H9 (cell line): ENCODE measurements at regions not wholly inside any gene's neighbourhood (a gene's known extent, or its start where the extent isn't known, plus 50 kb on each side); places are given as distances from the start of the nearest gene placed in this dataset.

Source experiments
- DNase-seq: peaks from one replicate; pipeline ENCODE4 v3.0.0-alpha.2; 2017
- H2AFZ ChIP-seq: one replicate; pipeline ENCODE4 v1.6.1; 2013; ENCODE audit warnings: mild to moderate bottlenecking, low read length, control low read depth, moderate library complexity
- H2AK5ac ChIP-seq: 2 replicates; pipeline ENCODE4 v1.6.1; 2013; ENCODE audit warnings: low read length, control low read depth, mixed read lengths; ENCODE audit not compliant: insufficient read length
- H2BK120ac ChIP-seq: one replicate; pipeline ENCODE4 v1.6.1; 2013; ENCODE audit warnings: low read depth, mild to moderate bottlenecking, low read length, control low read depth, inconsistent platforms; ENCODE audit not compliant: poor library complexity, severe bottlenecking
- H2BK12ac ChIP-seq: 2 replicates; pipeline ENCODE4 v1.6.1; 2013; ENCODE audit warnings: low read length, control low read depth, mixed read lengths, low read depth; ENCODE audit not compliant: insufficient read length
- H2BK15ac ChIP-seq: 2 replicates; pipeline ENCODE4 v1.6.1; 2013; ENCODE audit warnings: low read depth, low read length, control low read depth
- H2BK20ac ChIP-seq: one replicate; pipeline ENCODE4 v1.6.1; 2013; ENCODE audit warnings: low read depth, mild to moderate bottlenecking, low read length, control low read depth, inconsistent platforms; ENCODE audit not compliant: poor library complexity, severe bottlenecking
- H2BK5ac ChIP-seq: 2 replicates; pipeline ENCODE4 v1.6.1; 2013; ENCODE audit warnings: low read length, control low read depth, mixed read lengths; ENCODE audit not compliant: insufficient read length
- H3K14ac ChIP-seq: 2 replicates; pipeline ENCODE4 v1.6.1; 2013; ENCODE audit warnings: low read length, control low read depth; ENCODE audit not compliant: insufficient read depth
- H3K18ac ChIP-seq: 2 replicates; pipeline ENCODE4 v1.6.1; 2013; ENCODE audit warnings: low read depth, mild to moderate bottlenecking, mixed read lengths, low read length, control low read depth; ENCODE audit not compliant: insufficient read length
- H3K23ac ChIP-seq: 2 replicates; pipeline ENCODE4 v1.6.1; 2013; ENCODE audit warnings: low read length, control low read depth, mixed read lengths, low read depth; ENCODE audit not compliant: insufficient read length
- H3K23me2 ChIP-seq: 2 replicates; pipeline ENCODE4 v1.6.1; 2013; ENCODE audit warnings: low read depth, mild to moderate bottlenecking, mixed read lengths, low read length, control low read depth; ENCODE audit not compliant: insufficient read length, poor library complexity, severe bottlenecking
- H3K27ac ChIP-seq: 2 replicates; pipeline ENCODE4 v1.5.1; 2013; ENCODE audit warnings: low read length, control low read depth, mixed read lengths, low read depth; ENCODE audit not compliant: insufficient read length
- H3K27me3 ChIP-seq: 2 replicates; pipeline ENCODE4 v1.6.1; 2013; ENCODE audit warnings: low read length, control low read depth, inconsistent platforms; ENCODE audit not compliant: insufficient read depth
- H3K4ac ChIP-seq: 2 replicates; pipeline ENCODE4 v1.6.1; 2013; ENCODE audit warnings: low read depth, mild to moderate bottlenecking, control low read depth, inconsistent platforms, low read length, moderate library complexity
- H3K4me1 ChIP-seq: 2 replicates; pipeline ENCODE4 v1.6.1; 2013; ENCODE audit warnings: low read length, control low read depth, inconsistent platforms; ENCODE audit not compliant: insufficient read depth
- H3K4me2 ChIP-seq: 2 replicates; pipeline ENCODE4 v1.6.1; 2013; ENCODE audit warnings: low read length, control low read depth, mixed read lengths; ENCODE audit not compliant: insufficient read length, insufficient read depth
- H3K56ac ChIP-seq: 2 replicates; pipeline ENCODE4 v1.6.1; 2013; ENCODE audit warnings: low read depth, mild to moderate bottlenecking, mixed read lengths, low read length, control low read depth; ENCODE audit not compliant: insufficient read length
- H3K79me1 ChIP-seq: 2 replicates; pipeline ENCODE4 v1.6.1; 2013; ENCODE audit warnings: low read depth, mild to moderate bottlenecking, moderate library complexity, low read length, control low read depth, inconsistent platforms; ENCODE audit not compliant: insufficient read depth, poor library complexity, severe bottlenecking
- H3K79me2 ChIP-seq: 2 replicates; pipeline ENCODE4 v1.6.1; 2013; ENCODE audit warnings: low read length, control low read depth, inconsistent platforms; ENCODE audit not compliant: insufficient read depth
- H3K9ac ChIP-seq: 2 replicates; pipeline ENCODE4 v1.6.1; 2013; ENCODE audit warnings: low read length, control low read depth, mixed read lengths; ENCODE audit not compliant: insufficient read length; ENCODE audit errors: extremely low read depth
- H3K9me3 ChIP-seq: one replicate; pipeline ENCODE4 v1.6.1; 2013; ENCODE audit warnings: low read depth, low read length, inconsistent platforms; ENCODE audit not compliant: control insufficient read depth
- H3T11ph ChIP-seq: one replicate; pipeline ENCODE4 v1.6.1; 2013; ENCODE audit warnings: mild to moderate bottlenecking, low read length, control low read depth, inconsistent platforms
- H4K20me1 ChIP-seq: one replicate; pipeline ENCODE4 v1.6.1; 2013; ENCODE audit not compliant: control insufficient read depth, insufficient read length, insufficient read depth
- H4K5ac ChIP-seq: 2 replicates; pipeline ENCODE4 v1.6.1; 2013; ENCODE audit warnings: low read depth, mild to moderate bottlenecking, mixed read lengths, low read length, control low read depth; ENCODE audit not compliant: insufficient read length
- H4K8ac ChIP-seq: replicated peaks from 2 replicates; pipeline ENCODE4 v1.6.1; 2013; ENCODE audit warnings: low read length, control low read depth, mixed read lengths, low read depth; ENCODE audit not compliant: insufficient read length
- H4K91ac ChIP-seq: 2 replicates; pipeline ENCODE4 v1.6.1; 2013; ENCODE audit warnings: low read depth, mild to moderate bottlenecking, moderate library complexity, mixed read lengths, low read length, control low read depth; ENCODE audit not compliant: insufficient read length
- H3K27ac Mint-ChIP-seq, 3 experiments: 2 replicates in 2 of 3; 3 replicates in 1 of 3; pipeline ENCODE4 v1.8.0; 2020 to 2021; ENCODE audit warnings: mixed read lengths in 3 of 3, mild to moderate bottlenecking in 1 of 3, moderate library complexity in 1 of 3
- H3K27me3 Mint-ChIP-seq: 2 replicates; pipeline ENCODE4 v1.8.0; 2021; ENCODE audit warnings: low read depth, mild to moderate bottlenecking, moderate library complexity, mixed read lengths
- H3K36me3 Mint-ChIP-seq, 3 experiments: 2 replicates in 2 of 3; 3 replicates in 1 of 3; pipeline ENCODE4 v1.8.0; 2020 to 2021; ENCODE audit warnings: low read depth in 3 of 3, mixed read lengths in 3 of 3; ENCODE audit not compliant: insufficient read depth in 1 of 3
- H3K4me1 Mint-ChIP-seq, 2 experiments: 2 replicates each; pipeline ENCODE4 v1.8.0; 2020; ENCODE audit warnings: mixed read lengths in 2 of 2
- H3K4me3 Mint-ChIP-seq, 2 experiments: 2 replicates in 1 of 2; 3 replicates in 1 of 2; pipeline ENCODE4 v1.8.0; 2020 to 2021; ENCODE audit warnings: mild to moderate bottlenecking in 2 of 2, mixed read lengths in 2 of 2, moderate library complexity in 1 of 2
- H3K9me3 Mint-ChIP-seq, 2 experiments: 2 replicates in 1 of 2; 3 replicates in 1 of 2; pipeline ENCODE4 v1.8.0; 2020; ENCODE audit warnings: mild to moderate bottlenecking in 2 of 2, mixed read lengths in 2 of 2, moderate library complexity in 1 of 2
- CTCF ChIP-seq: fragments of 200-600 bp; sonication (generic); conservative IDR thresholded peaks from 3 replicates; pipeline ENCODE4 v1.8.0; 2021; ENCODE audit warnings: antibody characterized with exemption, mild to moderate bottlenecking

- Histone ChIP-seq H3K9ac (no peak overlapping the region), H2BK15ac (no peak overlapping the region), H3K56ac (no peak overlapping the region), H4K20me1 (no peaks in the 10 kb centered on the region), H2BK5ac (no peak overlapping the region), H4K5ac (no peak overlapping the region), H3K14ac (no peak overlapping the region), H3K79me1 (no peaks in the 10 kb centered on the region), H4K8ac (no peak overlapping the region), H3K4me1 (no peaks in the 10 kb centered on the region), H2AK5ac (no peak overlapping the region), H2BK20ac (no peak overlapping the region), H3K27ac (no peak overlapping the region), H2BK12ac (no peak overlapping the region), H4K91ac (no peak overlapping the region), H3K79me2 (no peaks in the 10 kb centered on the region), H3T11ph (no peak overlapping the region), H3K23me2 (no peaks in the 10 kb centered on the region), H3K9me3 (no peaks in the 10 kb centered on the region), H2AFZ (no peak overlapping the region), H3K27me3 (no peaks in the 10 kb centered on the region), H2BK120ac (no peak overlapping the region), H3K4ac (no peak overlapping the region), H3K4me2 (no peak overlapping the region), H3K23ac (no peak overlapping the region), H3K18ac (no peak overlapping the region)
- no peak for TF ChIP-seq CTCF
- no peak overlapping the region for H3K27ac Mint-ChIP-seq
- H3K4me3 Mint-ChIP-seq = no peak overlapping the region
- no peaks in the 10 kb centered on the region for H3K9me3 Mint-ChIP-seq
- H3K36me3 Mint-ChIP-seq = no peaks in the 10 kb centered on the region
- no peaks in the 10 kb centered on the region for H3K4me1 Mint-ChIP-seq
- H3K27me3 Mint-ChIP-seq = no peaks in the 10 kb centered on the region
- DNase-seq = no peak
Observed at GRCh38 chr5:92896722-92897121, 684.3 kb downstream of the NR2F1-AS1 start.
